Panc1 (cell line): ENCODE measurements at regions not wholly inside any gene's neighbourhood (a gene's known extent, or its start where the extent isn't known, plus 50 kb on each side); places are given as distances from the start of the nearest gene placed in this dataset.

Source experiments
- POLR2AphosphoS5 ChIP-seq: IDR thresholded peaks from 2 replicates; pipeline ENCODE4 v1.6.1; 2012; ENCODE audit warnings: mild to moderate bottlenecking, low read depth, low read length, moderate library complexity
- REST ChIP-seq, 2 experiments: IDR thresholded peaks; 2 replicates each; pipeline ENCODE4 v1.6.1; 2011 to 2012; ENCODE audit warnings: low read depth in 2 of 2, control low read depth in 1 of 2, low read length in 1 of 2, mild to moderate bottlenecking in 1 of 2, moderate library complexity in 1 of 2; ENCODE audit not compliant: insufficient read depth in 1 of 2
- SIN3A ChIP-seq: IDR thresholded peaks from 2 replicates; pipeline ENCODE4 v1.6.1; 2012; ENCODE audit warnings: low read depth, mild to moderate bottlenecking, low read length, moderate library complexity, borderline replicate concordance; ENCODE audit not compliant: insufficient read depth
- TF ChIP-seq, protein P1 (sequence below): fragments of 450-650 bp; IDR thresholded peaks from 2 replicates; pipeline ENCODE4 v1.5.1; 2017; ENCODE audit warnings: mild to moderate bottlenecking

DNA sequence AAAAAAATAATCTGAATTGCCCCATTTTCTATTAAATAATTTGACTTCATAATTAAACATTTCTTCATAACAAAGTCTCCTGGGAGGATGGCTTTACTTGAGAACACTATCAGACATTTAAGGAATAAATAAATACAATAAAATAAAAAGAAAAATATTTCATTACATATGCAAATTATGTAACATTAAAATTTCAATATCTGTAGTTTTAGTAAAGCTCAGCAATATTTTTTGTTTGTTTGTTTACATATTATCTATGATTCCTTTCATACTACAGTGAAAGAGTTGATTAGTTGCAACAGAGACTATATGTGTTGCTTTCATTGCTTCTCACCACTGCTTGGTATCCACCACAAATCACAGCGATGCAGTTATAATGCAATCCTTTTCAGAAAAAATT, 474.9 kb upstream of the GJE1 start:
- TF ChIP-seq, protein P1, sequence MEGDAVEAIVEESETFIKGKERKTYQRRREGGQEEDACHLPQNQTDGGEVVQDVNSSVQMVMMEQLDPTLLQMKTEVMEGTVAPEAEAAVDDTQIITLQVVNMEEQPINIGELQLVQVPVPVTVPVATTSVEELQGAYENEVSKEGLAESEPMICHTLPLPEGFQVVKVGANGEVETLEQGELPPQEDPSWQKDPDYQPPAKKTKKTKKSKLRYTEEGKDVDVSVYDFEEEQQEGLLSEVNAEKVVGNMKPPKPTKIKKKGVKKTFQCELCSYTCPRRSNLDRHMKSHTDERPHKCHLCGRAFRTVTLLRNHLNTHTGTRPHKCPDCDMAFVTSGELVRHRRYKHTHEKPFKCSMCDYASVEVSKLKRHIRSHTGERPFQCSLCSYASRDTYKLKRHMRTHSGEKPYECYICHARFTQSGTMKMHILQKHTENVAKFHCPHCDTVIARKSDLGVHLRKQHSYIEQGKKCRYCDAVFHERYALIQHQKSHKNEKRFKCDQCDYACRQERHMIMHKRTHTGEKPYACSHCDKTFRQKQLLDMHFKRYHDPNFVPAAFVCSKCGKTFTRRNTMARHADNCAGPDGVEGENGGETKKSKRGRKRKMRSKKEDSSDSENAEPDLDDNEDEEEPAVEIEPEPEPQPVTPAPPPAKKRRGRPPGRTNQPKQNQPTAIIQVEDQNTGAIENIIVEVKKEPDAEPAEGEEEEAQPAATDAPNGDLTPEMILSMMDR = no peak
- no peak for TF ChIP-seq POLR2AphosphoS5
- TF ChIP-seq SIN3A = no peak
- TF ChIP-seq REST (IDR thresholded peaks at IDR 0.05; ENCODE audit: insufficient read depth in 1 of 2, low read depth in 2 of 2, low read length in 1 of 2) = no peak
